NCI-H524 treated with DMSO at 0.1 percent for 48 hours (cell line): ENCODE measurements at regions not wholly inside any gene's neighbourhood (a gene's known extent, or its start where the extent isn't known, plus 50 kb on each side); places are given as distances from the start of the nearest gene placed in this dataset.
"Not testable (repeated sequence)": the region's sequence is repeated elsewhere in the genome, so short reads cannot be mapped to it uniquely, and the experiment has no call there.

Source experiments
- DNase-seq: peaks from one replicate; lab custom pipeline; 2025; lab: John Stamatoyannopoulos, UW

GRCh38 chr6:137969874-137970273 is 102.8 kb downstream of the TNFAIP3 start:
- DNase-seq, result no peak

- no peak for DNase-seq
These were observed 103.3 kb downstream of the TNFAIP3 start for GRCh38 chr6:137970368-137970767.

GRCh38 chr6:137973201-137973600 is 106.1 kb downstream of the TNFAIP3 start:
- DNase-seq, result no peak

GRCh38 chr6:137975188-137975940 is 108.3 kb downstream of the TNFAIP3 start:
- DNase-seq, result no peak

GRCh38 chr6:137976430-137976829 is 109.4 kb downstream of the TNFAIP3 start:
- DNase-seq, result no peak

- DNase-seq, result no peak
These were observed 110.1 kb downstream of the TNFAIP3 start for GRCh38 chr6:137977206-137977605.

- no peak for DNase-seq
These were observed 110.8 kb downstream of the TNFAIP3 start for GRCh38 chr6:137977814-137978213.

GRCh38 chr6:137978252-137978896 is 111.3 kb downstream of the TNFAIP3 start:
- no peak for DNase-seq

GRCh38 chr6:137979263-137979662 is 112.2 kb downstream of the TNFAIP3 start:
- not testable (repeated sequence) for DNase-seq

- no peak for DNase-seq
These were observed 113.7 kb downstream of the TNFAIP3 start for GRCh38 chr6:137980777-137981176.

- DNase-seq, result no peak
These were observed 114.7 kb downstream of the TNFAIP3 start for GRCh38 chr6:137981758-137982157.

GRCh38 chr6:137982418-137983189 is 115.5 kb downstream of the TNFAIP3 start:
- DNase-seq, result no peak

GRCh38 chr6:137983269-137983668 is 116.2 kb downstream of the TNFAIP3 start:
- DNase-seq, result no peak

GRCh38 chr6:137989664-137990063 is 117.6 kb downstream of the PERP start:
- no peak for DNase-seq

- no peak for DNase-seq
These were observed 111.8 kb downstream of the PERP start for GRCh38 chr6:137995371-137995770.

GRCh38 chr6:137998461-137999019 is 108.7 kb downstream of the PERP start:
- DNase-seq, result no peak

GRCh38 chr6:137999815-138000214 is 107.4 kb downstream of the PERP start:
- DNase-seq, result no peak

- no peak for DNase-seq
These were observed 106.3 kb downstream of the PERP start for GRCh38 chr6:138000941-138001340.

GRCh38 chr6:138001750-138002349 is 105.4 kb downstream of the PERP start:
- DNase-seq, result no peak

GRCh38 chr6:138004430-138005287 is 102.6 kb downstream of the PERP start:
- peak; percentile 7 for DNase-seq

GRCh38 chr6:138005846-138006245 is 101.4 kb downstream of the PERP start:
- no peak for DNase-seq
